22Rv1 (cell line): ENCODE measurements at regions not wholly inside any gene's neighbourhood (a gene's known extent, or its start where the extent isn't known, plus 50 kb on each side); places are given as distances from the start of the nearest gene placed in this dataset.

Experiments used
- CTCF ChIP-seq: fragments of 450-650 bp; IDR thresholded peaks from 2 replicates; pipeline ENCODE4 v1.5.1; 2017; ENCODE audit warnings: mild to moderate bottlenecking
- ZFX ChIP-seq: fragments of 450-650 bp; IDR thresholded peaks from 2 replicates; pipeline ENCODE4 v1.6.1; 2017; ENCODE audit warnings: antibody characterized with exemption, borderline replicate concordance

GRCh38 chr15:77775373-77775772 is 142.7 kb upstream of the LINGO1 start:
- no peak for TF ChIP-seq CTCF
- TF ChIP-seq ZFX, result no peak
